Activated naive CD4-positive, alpha-beta T cell treated with Interleukin-2 at 50 U/mL for 16 hours (primary cell): ENCODE measurements at regions not wholly inside any gene's neighbourhood (a gene's known extent, or its start where the extent isn't known, plus 50 kb on each side); places are given as distances from the start of the nearest gene placed in this dataset.

Experiments
- DNase-seq: peaks from one replicate; pipeline ENCODE4 v3.0.0-alpha.2; 2020

- DNase-seq, result no peak
These were observed 50.6 kb upstream of the TMEM244 start for GRCh38 chr6:129911732-129912131.
